Inferior parietal cortex (tissue), 1 donor: ENCODE measurements at regions not wholly inside any gene's neighbourhood (a gene's known extent, or its start where the extent isn't known, plus 50 kb on each side); places are given as distances from the start of the nearest gene placed in this dataset.

Source experiments
- DNase-seq: peaks from one replicate; pipeline ENCODE4 v3.0.0-alpha.2; 2016; ENCODE audit errors: extremely low spot score

DNA sequence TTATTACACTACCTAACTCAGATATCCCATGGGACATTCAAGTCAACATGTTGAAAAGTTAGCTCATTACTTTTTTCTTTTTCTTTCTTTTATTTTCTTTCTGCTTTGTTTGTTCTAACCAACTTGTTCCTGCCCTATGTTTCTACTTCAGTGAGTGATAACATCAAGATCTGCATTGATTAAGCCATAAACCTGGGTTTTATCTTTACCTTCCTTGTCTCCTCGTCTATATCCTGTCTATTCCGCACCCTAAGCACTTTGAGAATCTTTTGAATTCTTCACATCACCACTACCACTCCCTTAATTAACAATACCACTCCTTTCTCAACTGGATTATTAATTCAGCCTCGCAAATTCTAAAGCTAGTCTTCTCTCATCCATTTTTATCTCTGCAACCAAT lies 81.9 kb upstream of the AVPR1A start:
- DNase-seq = no peak

GRCh38 chr12:63228853-63229252 lies 77.9 kb upstream of the AVPR1A start:
- DNase-seq = no peak

- DNase-seq = no peak
These were observed 75.9 kb upstream of the AVPR1A start for GRCh38 chr12:63226792-63227463.

- DNase-seq = no peak
These were observed 73.4 kb upstream of the AVPR1A start for GRCh38 chr12:63224396-63224795.

DNA sequence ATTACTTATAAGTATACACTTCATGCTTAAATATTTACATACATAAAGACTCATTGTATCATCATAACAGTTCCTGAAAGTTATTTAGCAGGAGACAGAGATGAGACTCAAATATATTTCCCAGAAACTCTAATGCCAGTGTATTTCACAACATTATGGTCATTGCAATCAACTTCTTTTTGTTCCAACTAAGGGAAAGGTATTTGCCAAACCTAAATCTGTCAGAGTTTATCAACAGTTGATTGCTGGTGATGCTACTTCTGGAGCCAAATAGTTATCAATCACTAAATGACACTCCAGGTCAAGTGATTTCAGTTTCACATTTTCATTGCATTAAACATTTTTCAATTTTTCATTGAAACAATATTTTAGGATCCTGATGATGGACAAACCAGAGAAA lies 72.1 kb upstream of the AVPR1A start:
- no peak for DNase-seq

DNA sequence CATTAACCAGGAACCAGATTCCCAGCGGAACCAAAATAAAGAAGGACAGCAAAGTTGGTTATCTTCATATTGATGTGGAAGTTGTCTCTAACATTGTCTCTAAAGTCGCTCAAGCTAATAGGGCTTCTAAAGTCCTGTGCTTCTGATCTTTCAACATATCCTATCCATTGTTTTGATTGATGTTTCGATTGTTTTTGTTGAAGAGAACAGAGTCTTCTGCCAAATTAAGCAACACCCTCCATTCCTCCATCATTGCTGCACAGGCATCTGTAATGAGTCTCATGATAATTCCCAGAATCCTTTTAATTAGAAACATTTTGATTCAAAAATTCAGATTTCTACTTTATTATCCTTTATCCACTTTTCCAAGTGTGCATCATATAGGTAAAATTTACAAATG lies 71.6 kb upstream of the AVPR1A start:
- no peak for DNase-seq

GRCh38 chr12:63220921-63221320 lies 69.9 kb upstream of the AVPR1A start:
- DNase-seq = no peak

DNA sequence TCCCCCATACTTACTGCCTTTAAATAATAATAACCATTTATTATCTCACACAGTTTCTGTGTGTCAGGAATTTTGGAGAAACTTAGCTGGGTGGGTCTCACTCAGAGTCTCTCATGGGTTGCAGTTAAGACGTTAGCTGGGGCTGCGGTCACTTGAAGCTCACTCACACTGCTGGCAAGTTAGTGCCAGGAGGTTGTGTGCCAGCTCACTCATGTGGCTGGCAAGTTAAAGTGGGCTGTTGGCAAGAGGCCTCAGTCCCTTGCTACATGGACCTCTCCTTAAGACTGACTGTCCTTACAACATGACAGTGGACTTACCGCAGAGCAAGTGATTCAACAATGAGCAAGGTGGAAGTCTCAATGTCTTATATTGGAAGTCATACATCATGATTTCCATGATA lies 61.3 kb upstream of the AVPR1A start:
- no peak for DNase-seq

DNA sequence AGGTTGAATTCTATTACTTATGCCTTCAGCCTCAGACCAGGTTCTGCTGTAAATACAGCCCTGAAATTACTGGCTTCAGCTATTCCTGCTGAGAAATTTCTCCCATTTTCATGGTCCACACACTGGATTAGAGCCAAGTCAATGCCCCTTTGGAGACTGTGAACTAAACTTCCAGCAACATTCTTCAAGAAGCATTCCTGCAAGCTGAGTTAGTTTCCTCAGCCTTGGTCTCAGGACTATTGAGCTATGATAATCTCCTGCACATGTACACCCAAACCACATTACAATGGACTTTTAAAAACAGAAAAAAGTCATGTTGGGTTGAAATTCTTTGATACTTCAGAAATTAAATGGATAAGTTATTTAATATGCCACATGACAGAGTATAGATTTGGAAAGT lies 58.0 kb upstream of the AVPR1A start:
- no peak for DNase-seq

DNA sequence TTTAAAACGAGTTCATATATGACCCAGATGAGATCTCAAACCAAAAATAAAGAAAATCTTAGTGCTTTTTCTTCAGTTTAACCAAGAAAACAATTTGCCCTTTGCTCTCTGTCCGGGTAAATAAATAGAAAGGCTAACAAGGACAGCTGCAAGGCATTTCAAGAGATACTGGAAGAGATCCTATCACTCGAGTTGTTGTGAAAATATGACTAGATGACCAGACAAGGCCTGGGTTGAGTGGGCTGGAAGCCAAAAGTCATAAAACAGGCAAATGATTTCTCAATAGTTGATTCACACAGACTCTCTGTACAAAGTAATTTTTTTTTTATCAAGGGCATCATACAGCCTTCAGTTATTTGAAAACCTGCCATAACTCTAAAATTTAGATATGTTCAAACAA lies 55.9 kb upstream of the AVPR1A start:
- DNase-seq = no peak

DNA sequence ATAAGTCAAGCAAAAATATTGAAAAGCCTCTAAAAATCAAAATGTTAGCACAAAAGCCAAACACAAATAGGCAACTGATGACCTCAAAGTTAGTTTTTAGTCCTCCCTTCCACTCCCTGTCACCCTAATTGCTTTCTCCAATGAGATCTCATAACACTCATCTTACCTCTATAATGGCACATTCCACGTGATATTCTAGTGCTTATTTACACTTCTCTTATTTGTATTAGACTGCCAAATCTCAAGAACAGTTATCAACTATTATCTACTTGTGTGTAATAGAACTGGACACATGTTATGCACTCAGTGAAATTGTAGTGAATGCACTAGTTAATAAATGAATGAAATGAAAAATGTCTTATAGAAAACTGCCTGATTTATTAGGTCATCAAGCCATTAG lies 55.5 kb upstream of the AVPR1A start:
- no peak for DNase-seq
